ENCODE measurements at regions not wholly inside any gene's neighbourhood (a gene's known extent, or its start where the extent isn't known, plus 50 kb on each side); places are given as distances from the start of the nearest gene placed in this dataset.
"Not testable (repeated sequence)": the region's sequence is repeated elsewhere in the genome, so short reads cannot be mapped to it uniquely, and the experiment has no call there.

DNA sequence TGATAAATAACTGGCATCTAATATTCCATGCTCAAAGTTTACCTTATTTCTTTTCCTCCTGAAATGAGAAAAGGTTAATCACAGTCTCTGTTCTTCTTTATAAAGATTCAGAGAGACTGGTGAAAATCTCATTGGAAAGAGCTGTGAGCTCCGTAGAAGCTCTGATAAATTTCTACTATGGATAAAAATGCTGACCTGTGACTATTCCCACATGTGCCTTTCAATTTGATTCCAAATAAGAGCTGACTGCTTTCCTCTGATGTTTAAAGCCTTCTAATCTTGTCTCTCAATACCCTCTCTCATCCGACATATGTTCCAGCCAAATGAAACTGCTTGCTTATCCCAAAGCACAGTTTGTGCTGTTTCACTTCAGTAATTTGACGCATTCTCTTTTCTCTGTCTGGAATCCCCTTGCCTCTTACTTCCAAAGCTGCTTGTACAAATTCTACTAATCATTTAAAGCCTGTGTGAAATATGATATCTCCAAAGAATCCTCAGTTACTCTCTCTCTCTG, 130.1 kb downstream of the RTP4 start:
- H3K27ac ChIP-seq (replicated peaks) = no peak overlapping the region
- no peaks in the 10 kb centered on the region for H3K36me3 ChIP-seq
- TF ChIP-seq, protein P1, sequence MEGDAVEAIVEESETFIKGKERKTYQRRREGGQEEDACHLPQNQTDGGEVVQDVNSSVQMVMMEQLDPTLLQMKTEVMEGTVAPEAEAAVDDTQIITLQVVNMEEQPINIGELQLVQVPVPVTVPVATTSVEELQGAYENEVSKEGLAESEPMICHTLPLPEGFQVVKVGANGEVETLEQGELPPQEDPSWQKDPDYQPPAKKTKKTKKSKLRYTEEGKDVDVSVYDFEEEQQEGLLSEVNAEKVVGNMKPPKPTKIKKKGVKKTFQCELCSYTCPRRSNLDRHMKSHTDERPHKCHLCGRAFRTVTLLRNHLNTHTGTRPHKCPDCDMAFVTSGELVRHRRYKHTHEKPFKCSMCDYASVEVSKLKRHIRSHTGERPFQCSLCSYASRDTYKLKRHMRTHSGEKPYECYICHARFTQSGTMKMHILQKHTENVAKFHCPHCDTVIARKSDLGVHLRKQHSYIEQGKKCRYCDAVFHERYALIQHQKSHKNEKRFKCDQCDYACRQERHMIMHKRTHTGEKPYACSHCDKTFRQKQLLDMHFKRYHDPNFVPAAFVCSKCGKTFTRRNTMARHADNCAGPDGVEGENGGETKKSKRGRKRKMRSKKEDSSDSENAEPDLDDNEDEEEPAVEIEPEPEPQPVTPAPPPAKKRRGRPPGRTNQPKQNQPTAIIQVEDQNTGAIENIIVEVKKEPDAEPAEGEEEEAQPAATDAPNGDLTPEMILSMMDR (IDR thresholded peaks at IDR 0.05; ENCODE audit: borderline replicate concordance) = no peak

DNA sequence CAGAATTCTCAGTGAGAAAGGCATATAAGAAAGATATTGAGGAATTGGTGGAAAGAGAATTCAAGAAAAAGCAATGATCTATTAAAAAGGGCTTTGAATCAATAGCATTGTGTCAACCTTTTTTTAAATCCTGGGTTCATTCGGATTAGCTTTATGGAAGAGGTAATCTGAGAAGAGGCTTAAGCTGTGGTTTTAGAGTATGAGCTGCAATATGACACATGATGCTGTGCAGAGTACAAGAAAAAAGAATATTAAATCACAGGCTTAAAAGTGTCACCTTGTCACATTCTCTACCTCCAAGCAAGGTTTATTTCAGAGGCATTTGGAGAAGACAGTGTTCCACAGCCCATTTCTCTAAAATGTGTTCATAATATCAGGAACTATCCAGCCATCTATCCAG, 128.9 kb downstream of the RTP4 start:
- DNase-seq = no peak
- Histone ChIP-seq H3K4me3 (no peak overlapping the region), H3K27ac (replicated peaks) (no peak overlapping the region), H3K9me3 (replicated peaks) (peaks cover 16% of the 10 kb centered on the region), H3K4me1 (no peaks in the 10 kb centered on the region), H3K27me3 (ENCODE audit: low read depth) (peaks cover 30% of the 10 kb centered on the region), H3K36me3 (no peaks in the 10 kb centered on the region)
- TF ChIP-seq, protein P1 (IDR thresholded peaks at IDR 0.05; ENCODE audit: borderline replicate concordance) = no peak
- intact Hi-C loops (cut with micrococcal nuclease) = no loop called here

More for the DNA sequence above, 130.1 kb downstream of the RTP4 start:
- Histone ChIP-seq H3K9me3 (replicated peaks) (peaks cover 9% of the 10 kb centered on the region), H3K4me3 (no peak overlapping the region), H3K27me3 (ENCODE audit: low read depth) (peaks cover 30% of the 10 kb centered on the region), H3K4me1 (no peaks in the 10 kb centered on the region)
- DNase-seq = no peak
- intact Hi-C loops (cut with micrococcal nuclease) = no loop called here

DNA sequence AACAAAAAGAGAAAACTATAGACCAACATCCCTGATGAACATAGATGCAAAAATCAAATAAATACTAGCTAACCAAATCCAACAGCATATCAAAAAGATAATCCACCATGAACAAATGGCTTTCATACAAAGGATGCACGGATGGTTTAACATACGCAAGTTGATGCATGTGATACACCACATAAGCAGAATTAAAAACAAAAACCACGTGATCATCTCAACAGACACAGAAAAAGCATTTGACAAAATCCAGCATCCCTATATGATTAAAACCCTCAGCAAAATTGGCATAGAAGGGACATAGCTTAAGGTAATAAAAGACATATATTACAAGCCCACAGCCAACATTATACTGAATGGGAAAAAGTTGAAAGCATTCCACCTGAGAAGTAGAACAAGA, 125.9 kb downstream of the RTP4 start:
- H3K4me3 ChIP-seq; H3K36me3 ChIP-seq; intact Hi-C loops (cut with micrococcal nuclease); H3K27ac ChIP-seq (replicated peaks); H3K4me1 ChIP-seq; DNase-seq: not testable (repeated sequence)
- Histone ChIP-seq H3K27me3 (ENCODE audit: low read depth) (peaks cover 26% of the 10 kb centered on the region), H3K9me3 (replicated peaks) (peaks cover 21% of the 10 kb centered on the region)

DNA sequence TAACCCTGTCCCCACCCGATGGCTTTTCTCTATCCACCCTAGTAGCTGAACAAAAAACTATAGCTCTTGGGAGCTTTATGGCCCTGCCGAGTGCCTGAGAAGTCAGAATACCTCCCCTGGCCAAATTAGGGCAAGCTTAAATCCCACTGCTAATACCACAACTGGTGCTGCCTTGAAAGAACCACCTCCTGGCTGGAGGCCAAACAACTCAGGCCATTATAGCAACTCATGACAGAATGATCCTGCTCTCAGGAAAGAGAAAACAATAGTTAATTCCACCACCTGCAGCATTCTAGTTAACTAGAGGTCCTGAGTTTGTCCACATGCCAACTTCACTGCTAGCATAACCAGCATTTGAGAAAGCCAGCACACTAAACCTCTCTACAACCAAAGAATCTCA, 123.2 kb downstream of the RTP4 start:
- Histone ChIP-seq H3K36me3 (no peaks in the 10 kb centered on the region), H3K4me1 (no peaks in the 10 kb centered on the region), H3K27ac (replicated peaks) (no peak overlapping the region), H3K9me3 (replicated peaks) (peaks cover 31% of the 10 kb centered on the region), H3K27me3 (ENCODE audit: low read depth) (peaks cover 20% of the 10 kb centered on the region), H3K4me3 (no peak overlapping the region)
- intact Hi-C loops (cut with micrococcal nuclease) = no loop called here
- TF ChIP-seq, protein P1 (IDR thresholded peaks at IDR 0.05; ENCODE audit: borderline replicate concordance) = no peak
- no peak for DNase-seq

DNA sequence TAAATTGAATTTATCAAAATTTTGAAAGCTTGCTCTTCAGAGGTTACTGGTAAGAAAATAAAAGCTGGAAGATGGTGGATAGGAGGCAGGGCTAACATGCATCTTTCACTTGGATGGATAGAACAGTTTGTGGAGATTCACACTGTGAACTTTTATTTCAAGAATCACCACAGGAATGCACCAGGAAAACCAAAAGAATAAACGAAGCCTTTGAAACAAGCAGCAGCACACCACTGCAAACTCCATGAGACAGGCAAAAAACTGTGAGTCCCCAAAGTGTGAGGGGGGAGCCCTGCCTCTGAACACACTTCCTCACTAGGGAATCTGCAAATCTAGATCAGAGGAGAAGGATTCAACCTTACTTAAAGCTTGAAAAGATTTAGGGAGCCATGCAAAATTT, 122.2 kb downstream of the RTP4 start:
- TF ChIP-seq, protein P1 (IDR thresholded peaks at IDR 0.05; ENCODE audit: borderline replicate concordance) = no peak
- Histone ChIP-seq H3K9me3 (replicated peaks) (peaks cover 31% of the 10 kb centered on the region), H3K4me1 (no peaks in the 10 kb centered on the region), H3K4me3 (no peak overlapping the region), H3K27me3 (ENCODE audit: low read depth) (peaks cover 26% of the 10 kb centered on the region), H3K36me3 (no peaks in the 10 kb centered on the region), H3K27ac (replicated peaks) (no peak overlapping the region)
- intact Hi-C loops (cut with micrococcal nuclease) = no loop called here
- DNase-seq = no peak

DNA sequence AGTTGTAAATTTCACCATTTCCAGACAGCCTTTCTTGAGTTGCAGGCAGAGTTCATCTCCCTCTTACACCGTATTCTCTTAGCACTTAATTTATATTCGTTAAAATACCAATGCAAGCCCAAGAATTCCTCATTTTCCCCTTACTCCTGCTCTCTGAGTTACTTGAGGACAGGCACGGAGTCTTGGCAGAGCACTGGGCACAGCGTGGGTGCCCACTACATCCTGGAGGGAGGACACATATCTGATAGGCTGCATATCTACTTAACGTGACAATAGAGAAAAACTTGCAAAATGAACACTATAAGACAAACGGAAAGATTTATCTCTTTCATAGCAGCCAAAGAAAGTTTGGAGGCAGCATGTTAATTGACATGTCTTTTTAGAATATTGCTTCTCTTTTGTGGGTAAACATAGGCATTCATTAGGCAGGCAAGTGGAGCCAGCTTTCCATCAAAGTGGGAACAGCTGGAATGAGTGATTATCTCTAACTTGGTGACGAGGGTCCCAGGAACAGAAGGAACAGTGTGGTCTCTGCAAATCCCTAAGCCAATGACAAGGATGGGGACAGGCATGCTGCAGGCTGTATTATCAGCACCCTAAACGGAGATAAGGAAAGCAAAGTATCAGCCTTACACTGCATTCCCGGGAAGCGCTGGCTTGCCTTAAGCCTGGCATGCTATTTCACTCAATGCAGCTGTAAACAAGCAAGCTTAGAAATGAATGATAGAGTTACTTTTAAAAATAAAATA, 116.5 kb downstream of the RTP4 start:
- intact Hi-C loops (cut with micrococcal nuclease) = no loop called here
- Histone ChIP-seq H3K27me3 (ENCODE audit: low read depth) (peaks cover 42% of the 10 kb centered on the region), H3K36me3 (no peaks in the 10 kb centered on the region), H3K4me1 (peaks cover 8% of the 10 kb centered on the region), H3K4me3 (no peak overlapping the region), H3K27ac (replicated peaks) (no peak overlapping the region), H3K9me3 (replicated peaks) (peaks cover 15% of the 10 kb centered on the region)
- no peak for DNase-seq
- TF ChIP-seq, protein P1 (IDR thresholded peaks at IDR 0.05; ENCODE audit: borderline replicate concordance) = no peak

All from left ventricle myocardium inferior (tissue), 1 donor.